PC-3 (cell line): ENCODE measurements at regions not wholly inside any gene's neighbourhood (a gene's known extent, or its start where the extent isn't known, plus 50 kb on each side); places are given as distances from the start of the nearest gene placed in this dataset.

ENCODE experiments used
- ATAC-seq: fragments of 200-7000 bp; cut with Tn5 transposase; 2 replicates; pipeline ENCODE4 v1.9.1; 2020; ENCODE audit warnings: mild to moderate bottlenecking, moderate library complexity
- BruUV-seq: library from RNA; stranded (reverse); fragments of 400-500 nt; replicated peaks from 2 replicates; lab custom pipeline; 2021; lab: Mats Ljungman, UMichigan
- CTCF ChIA-PET: fragments of 300-600 bp; sonication (Branson Sonifier 250); formaldehyde crosslinking; loops from one replicate; lab custom pipeline; 2022; ENCODE audit warnings: antibody characterized with exemption; lab: Charles Lee
- POLR2A ChIA-PET: fragments of 300-600 bp; sonication (Branson Sonifier 250); formaldehyde crosslinking; loops from one replicate; lab custom pipeline; 2022; ENCODE audit warnings: antibody characterized with exemption; ENCODE audit not compliant: unreplicated experiment; lab: Charles Lee
- DNase-seq: peaks from one replicate; pipeline ENCODE4 v3.0.0-alpha.2; 2015
- H2AFZ ChIP-seq: fragments of 300-600 bp; sonication (generic); 2 replicates; pipeline ENCODE4 v1.6.0; 2016; ENCODE audit warnings: antibody characterized with exemption, low read length
- H3F3A ChIP-seq: fragments of 300-600 bp; sonication (generic); one replicate; pipeline ENCODE4 v1.6.0; 2017; ENCODE audit warnings: antibody characterized with exemption, low read length, control low read depth, mild to moderate bottlenecking; ENCODE audit not compliant: unreplicated experiment
- H3K27ac ChIP-seq: fragments of 300-600 bp; sonication (generic); 2 replicates; pipeline ENCODE4 v1.5.1; 2016; ENCODE audit warnings: mild to moderate bottlenecking, low read length
- H3K27me3 ChIP-seq: fragments of 300-600 bp; sonication (generic); 2 replicates; pipeline ENCODE4 v1.6.1; 2016; ENCODE audit warnings: low read length, mixed read lengths
- H3K36me3 ChIP-seq: fragments of 300-600 bp; sonication (generic); 2 replicates; pipeline ENCODE4 v1.6.1; 2016; ENCODE audit warnings: low read depth, mixed run types, low read length, mixed read lengths
- H3K4me1 ChIP-seq: fragments of 300-600 bp; sonication (generic); 2 replicates; pipeline ENCODE4 v1.5.1; 2016; ENCODE audit warnings: low read length; ENCODE audit not compliant: insufficient read depth
- H3K4me2 ChIP-seq: fragments of 300-600 bp; sonication (generic); 2 replicates; pipeline ENCODE4 v1.6.0; 2016; ENCODE audit warnings: low read length
- H3K4me3 ChIP-seq: fragments of 300-600 bp; sonication (generic); 2 replicates; pipeline ENCODE4 v1.5.1; 2016; ENCODE audit warnings: mild to moderate bottlenecking, low read length, mixed read lengths
- H3K79me2 ChIP-seq: fragments of 300-600 bp; sonication (generic); 2 replicates; pipeline ENCODE4 v1.6.1; 2017; ENCODE audit warnings: low read length, mixed read lengths
- H3K9ac ChIP-seq: fragments of 300-600 bp; sonication (generic); 2 replicates; pipeline ENCODE4 v1.6.0; 2016; ENCODE audit warnings: mild to moderate bottlenecking, low read length
- H3K9me2 ChIP-seq: fragments of 300-600 bp; sonication (generic); replicated peaks from 2 replicates; pipeline ENCODE4 v1.6.1; 2016; ENCODE audit warnings: mixed run types, low read length, mixed read lengths
- H3K9me3 ChIP-seq: fragments of 300-600 bp; sonication (generic); 2 replicates; pipeline ENCODE4 v1.6.1; 2016; ENCODE audit warnings: low read length, mixed read lengths
- H4K20me1 ChIP-seq: fragments of 300-600 bp; sonication (generic); 2 replicates; pipeline ENCODE4 v1.6.1; 2016; ENCODE audit warnings: low read length, mixed read lengths
- CTCF ChIP-seq: fragments of 300-600 bp; sonication (generic); conservative IDR thresholded peaks from 2 replicates; pipeline ENCODE4 v1.5.1; 2017; ENCODE audit warnings: antibody characterized with exemption, low read depth, mild to moderate bottlenecking, low read length
- EZH2 ChIP-seq: fragments of 300-600 bp; sonication (generic); IDR thresholded peaks from one replicate; pipeline ENCODE4 v1.6.1; 2017; ENCODE audit warnings: antibody characterized with exemption, mild to moderate bottlenecking, low read length; ENCODE audit not compliant: unreplicated experiment
- EZH2phosphoT487 ChIP-seq: fragments of 300-600 bp; sonication (generic); IDR thresholded peaks from 2 replicates; pipeline ENCODE4 v1.6.1; 2018; ENCODE audit warnings: mild to moderate bottlenecking, antibody characterized with exemption, low read length, borderline replicate concordance
- intact Hi-C: fragments of 100-400 bp; cut with micrococcal nuclease; formaldehyde crosslinking; loops from 2 replicates; pipeline ENCODE4 v1.9.0; 2023

GRCh38 chr2:41344529-41344928 is 703.3 kb upstream of the PKDCC start:
- no TSS peak for BruUV-seq
- Histone ChIP-seq H3K4me1 (no peaks in the 10 kb centered on the region), H2AFZ (no peak overlapping the region), H3K27ac (no peak overlapping the region), H3K4me2 (no peak overlapping the region), H3K9me2 (no peaks in the 10 kb centered on the region), H3K79me2 (no peaks in the 10 kb centered on the region), H3K27me3 (0 out of 2 replicates have a peak, but pooled peaks cover 4% of the 10 kb centered on the region), H3K9me3 (no peaks in the 10 kb centered on the region), H3K36me3 (no peaks in the 10 kb centered on the region), H3F3A (no peaks in the 10 kb centered on the region), H3K9ac (no peak overlapping the region), H3K4me3 (no peak overlapping the region), H4K20me1 (no peaks in the 10 kb centered on the region)
- DNase-seq = no peak
- TF ChIP-seq EZH2 (no peak), EZH2phosphoT487 (no peak), CTCF (no peak)
- CTCF ChIA-PET = no interaction called here
- POLR2A ChIA-PET = no interaction called here
- ATAC-seq = no peak
- intact Hi-C loops = no loop called here

GRCh38 chr2:41353060-41353459 is 694.8 kb upstream of the PKDCC start:
- Histone ChIP-seq H3K4me2 (no peak overlapping the region), H3K27me3 (peaks cover 23% of the 10 kb centered on the region; the same call in 1 of the 2 replicates), H4K20me1 (no peaks in the 10 kb centered on the region), H3K4me1 (no peaks in the 10 kb centered on the region), H3K9me2 (no peaks in the 10 kb centered on the region), H3K36me3 (no peaks in the 10 kb centered on the region), H3K9ac (no peak overlapping the region), H3K27ac (no peak overlapping the region), H3K9me3 (no peaks in the 10 kb centered on the region), H2AFZ (no peak overlapping the region), H3K79me2 (no peaks in the 10 kb centered on the region), H3F3A (no peaks in the 10 kb centered on the region), H3K4me3 (no peak overlapping the region)
- ChIA-PET POLR2A (no interaction called here), CTCF (no interaction called here)
- ATAC-seq (no peak), DNase-seq (no peak)
- no TSS peak for BruUV-seq
- TF ChIP-seq CTCF = no peak
- no peak for TF ChIP-seq EZH2phosphoT487
- TF ChIP-seq EZH2 = no peak
- intact Hi-C loops = no loop called here

- Histone ChIP-seq H3K4me2 (no peak overlapping the region), H3F3A (no peaks in the 10 kb centered on the region), H3K4me3 (no peak overlapping the region), H3K9ac (no peak overlapping the region), H3K79me2 (no peaks in the 10 kb centered on the region), H3K27me3 (peaks cover 23% of the 10 kb centered on the region; the same call in 1 of the 2 replicates), H3K9me2 (no peaks in the 10 kb centered on the region), H3K27ac (no peak overlapping the region), H2AFZ (no peak overlapping the region), H3K9me3 (no peaks in the 10 kb centered on the region), H3K4me1 (no peaks in the 10 kb centered on the region), H3K36me3 (no peaks in the 10 kb centered on the region), H4K20me1 (no peaks in the 10 kb centered on the region)
- POLR2A ChIA-PET = no interaction called here
- CTCF ChIA-PET = no interaction called here
- BruUV-seq = no TSS peak
- no peak for TF ChIP-seq EZH2phosphoT487
- no peak for TF ChIP-seq EZH2
- no peak for TF ChIP-seq CTCF
- DNase-seq (no peak), ATAC-seq (no peak)
- intact Hi-C loops = no loop called here
Measured at GRCh38 chr2:41355794-41356193, 692.0 kb upstream of the PKDCC start.
